ENCODE measurements at regions not wholly inside any gene's neighbourhood (a gene's known extent, or its start where the extent isn't known, plus 50 kb on each side); places are given as distances from the start of the nearest gene placed in this dataset.
A peak's percentile ranks its signal among the peaks of the same experiment; 100 is the strongest.
"Not testable (repeated sequence)": the region's sequence is repeated elsewhere in the genome, so short reads cannot be mapped to it uniquely, and the experiment has no call there.

DNA sequence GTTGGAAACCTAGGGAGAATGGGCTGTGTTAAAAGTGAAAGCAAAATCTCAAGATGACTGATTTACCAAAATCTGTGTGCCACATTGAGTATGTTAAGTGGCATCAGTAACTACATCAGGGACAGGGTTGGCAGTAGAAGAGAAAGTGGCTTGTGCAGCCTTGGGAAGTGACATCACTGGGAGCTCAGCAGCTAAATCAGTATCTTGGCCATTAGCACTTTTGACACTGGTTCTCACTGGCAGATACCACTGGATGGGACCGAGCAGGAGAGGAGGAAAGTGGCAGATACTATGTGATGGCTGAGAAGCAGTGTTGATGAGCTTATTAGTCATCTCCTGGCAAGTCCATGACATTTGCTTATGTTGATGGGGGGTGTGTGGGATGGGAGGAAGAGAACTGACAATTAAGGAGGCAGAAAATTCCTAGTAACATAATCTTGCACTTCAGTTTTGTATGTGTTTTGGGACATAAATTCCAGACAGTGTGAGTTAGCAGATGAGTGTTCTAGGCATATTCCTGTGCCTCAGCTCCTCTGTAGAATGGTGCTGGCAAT, 322.2 kb downstream of the SOX4 start:
- Mint-ChIP-seq H3K4me1 (ENCODE audit: low read depth) (peaks cover 19% of the 10 kb centered on the region), H3K27me3 (no peaks in the 10 kb centered on the region), H3K36me3 (peaks cover 2% of the 10 kb centered on the region), H3K27ac (no peak overlapping the region), H3K9me3 (ENCODE audit: low read depth) (no peaks in the 10 kb centered on the region), H3K4me3 (peak overlapping the region; percentile 12)

- H3K4me1 Mint-ChIP-seq (ENCODE audit: low read depth): peaks cover 19% of the 10 kb centered on the region
- H3K36me3 Mint-ChIP-seq: peaks cover 2% of the 10 kb centered on the region
- no peaks in the 10 kb centered on the region for H3K27me3 Mint-ChIP-seq
- no peaks in the 10 kb centered on the region for H3K9me3 Mint-ChIP-seq (ENCODE audit: low read depth)
- H3K27ac Mint-ChIP-seq: no peak overlapping the region
- H3K4me3 Mint-ChIP-seq: no peak overlapping the region
These were observed 324.5 kb downstream of the SOX4 start for GRCh38 chr6:21918041-21918440.

- Mint-ChIP-seq H3K27ac (no peak overlapping the region), H3K9me3 (ENCODE audit: low read depth) (no peaks in the 10 kb centered on the region), H3K4me3 (no peak overlapping the region), H3K27me3 (no peaks in the 10 kb centered on the region), H3K4me1 (ENCODE audit: low read depth) (peaks cover 15% of the 10 kb centered on the region), H3K36me3 (peaks cover 2% of the 10 kb centered on the region)
These were observed 325.1 kb downstream of the SOX4 start for GRCh38 chr6:21918666-21919065.

DNA sequence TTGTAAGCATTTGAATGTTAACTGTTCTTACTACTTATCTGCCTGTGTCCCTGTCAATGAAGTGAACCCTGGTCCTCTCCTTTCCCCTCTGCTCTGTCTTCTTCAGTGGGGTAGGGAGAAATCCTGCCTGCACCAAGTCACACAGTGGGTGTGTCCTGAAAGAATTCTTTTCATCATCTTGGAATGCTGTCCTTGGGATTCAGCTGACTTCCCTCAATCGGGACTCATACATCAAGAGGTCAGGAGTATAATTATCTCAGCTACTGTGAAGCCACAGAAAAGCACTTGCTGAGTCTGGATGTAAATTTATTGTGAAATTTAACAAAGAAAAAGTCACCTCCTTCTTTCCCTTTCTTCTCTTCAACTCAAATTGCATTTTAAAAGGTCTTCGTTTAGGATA, 328.5 kb downstream of the SOX4 start:
- Mint-ChIP-seq H3K27ac (no peak overlapping the region), H3K4me3 (no peak overlapping the region), H3K4me1 (ENCODE audit: low read depth) (peaks cover 3% of the 10 kb centered on the region), H3K9me3 (ENCODE audit: low read depth) (no peaks in the 10 kb centered on the region), H3K27me3 (no peaks in the 10 kb centered on the region), H3K36me3 (no peaks in the 10 kb centered on the region)

GRCh38 chr6:21924002-21924401, 330.5 kb downstream of the SOX4 start:
- no peak overlapping the region for H3K4me3 Mint-ChIP-seq
- H3K27ac Mint-ChIP-seq: no peak overlapping the region
- H3K9me3 Mint-ChIP-seq (ENCODE audit: low read depth): no peaks in the 10 kb centered on the region
- H3K36me3 Mint-ChIP-seq: no peaks in the 10 kb centered on the region
- H3K4me1 Mint-ChIP-seq (ENCODE audit: low read depth): peaks cover 3% of the 10 kb centered on the region
- no peaks in the 10 kb centered on the region for H3K27me3 Mint-ChIP-seq

DNA sequence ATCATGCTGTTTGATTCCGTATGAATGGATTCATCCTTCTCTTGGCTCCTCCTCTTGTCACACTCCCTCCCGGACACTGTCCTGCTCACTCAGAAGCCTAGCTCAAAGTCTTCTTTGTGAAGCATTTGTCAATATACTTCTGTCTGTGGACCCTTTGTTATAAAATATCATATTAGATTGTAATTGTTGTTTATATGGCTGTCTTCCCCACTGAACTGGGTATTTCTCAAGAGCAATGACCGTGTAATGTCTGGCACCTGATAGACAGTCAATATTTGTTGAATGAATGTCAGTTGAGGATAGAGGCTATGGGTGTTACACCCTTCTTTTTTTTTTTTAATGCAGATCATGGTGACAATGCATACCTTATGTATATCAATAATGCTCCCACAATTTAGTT, 335.3 kb downstream of the SOX4 start:
- Mint-ChIP-seq H3K27ac (no peak overlapping the region), H3K4me3 (no peak overlapping the region), H3K36me3 (no peaks in the 10 kb centered on the region), H3K27me3 (no peaks in the 10 kb centered on the region), H3K9me3 (ENCODE audit: low read depth) (no peaks in the 10 kb centered on the region), H3K4me1 (ENCODE audit: low read depth) (peaks cover 3% of the 10 kb centered on the region)

DNA sequence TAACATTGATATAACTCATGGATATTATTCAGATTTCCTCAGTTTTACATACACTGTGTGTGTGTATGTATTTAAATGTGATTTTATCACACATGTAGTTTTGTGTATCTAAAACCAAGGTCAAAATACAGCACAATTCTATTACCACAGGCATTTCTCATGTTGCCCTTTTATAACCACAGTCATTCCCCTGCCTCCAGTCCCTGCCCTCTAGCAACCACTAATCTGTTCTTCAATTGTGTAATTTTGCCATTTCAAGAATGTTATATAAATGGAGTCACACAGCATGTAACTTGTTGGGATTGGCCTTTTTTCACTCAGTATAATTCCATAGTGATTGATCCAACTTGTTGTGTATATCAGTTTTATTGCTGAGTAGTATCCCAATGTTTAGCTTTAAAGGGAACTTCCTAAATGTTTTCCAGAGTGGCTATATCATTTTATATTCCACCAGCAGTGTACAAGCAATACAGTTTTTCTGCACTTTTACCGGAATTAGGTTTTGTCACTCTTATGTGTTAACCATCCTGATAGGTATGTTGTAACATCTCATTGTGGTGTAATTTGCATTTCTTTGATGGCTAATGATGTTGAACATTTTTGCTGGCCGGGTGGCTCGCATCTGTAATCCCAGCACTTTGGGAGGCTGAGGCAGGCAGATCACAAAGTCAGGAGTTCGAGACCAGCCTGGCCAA, 338.2 kb downstream of the SOX4 start:
- Mint-ChIP-seq H3K27ac (no peak overlapping the region), H3K36me3 (no peaks in the 10 kb centered on the region), H3K4me1 (ENCODE audit: low read depth) (no peaks in the 10 kb centered on the region), H3K27me3 (no peaks in the 10 kb centered on the region), H3K9me3 (ENCODE audit: low read depth) (no peaks in the 10 kb centered on the region), H3K4me3 (no peak overlapping the region)

GRCh38 chr6:21933351-21933750, 339.8 kb downstream of the SOX4 start:
- no peaks in the 10 kb centered on the region for H3K36me3 Mint-ChIP-seq
- H3K9me3 Mint-ChIP-seq (ENCODE audit: low read depth): no peaks in the 10 kb centered on the region
- no peak overlapping the region for H3K27ac Mint-ChIP-seq
- no peaks in the 10 kb centered on the region for H3K27me3 Mint-ChIP-seq
- no peaks in the 10 kb centered on the region for H3K4me1 Mint-ChIP-seq (ENCODE audit: low read depth)
- no peak overlapping the region for H3K4me3 Mint-ChIP-seq

DNA sequence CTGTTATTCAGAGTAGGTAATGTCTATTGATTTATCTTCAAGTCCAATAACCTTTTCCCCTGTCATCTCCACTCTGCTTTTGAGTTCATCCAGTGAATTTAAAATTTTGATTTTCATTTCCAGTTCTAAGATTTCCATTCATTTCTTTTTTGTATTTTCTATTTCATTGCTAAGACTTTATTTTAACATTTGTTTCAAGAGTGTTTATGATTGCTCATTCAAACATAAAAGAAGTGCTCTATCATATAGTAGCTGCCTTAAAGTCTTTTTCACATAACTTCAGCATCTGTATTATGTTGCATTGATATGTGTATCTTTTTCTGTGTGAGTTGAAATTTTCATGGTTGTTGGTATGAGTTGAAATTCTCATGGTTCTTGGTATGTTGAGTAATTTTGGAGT, 341.6 kb downstream of the SOX4 start:
- Mint-ChIP-seq H3K27ac (no peak overlapping the region), H3K36me3 (no peaks in the 10 kb centered on the region), H3K4me1 (ENCODE audit: low read depth) (no peaks in the 10 kb centered on the region), H3K9me3 (ENCODE audit: low read depth) (no peaks in the 10 kb centered on the region), H3K4me3 (no peak overlapping the region), H3K27me3 (no peaks in the 10 kb centered on the region)

- Mint-ChIP-seq H3K4me1 (ENCODE audit: low read depth) (no peaks in the 10 kb centered on the region), H3K9me3 (ENCODE audit: low read depth) (no peaks in the 10 kb centered on the region), H3K4me3 (no peak overlapping the region), H3K27ac (no peak overlapping the region), H3K27me3 (no peaks in the 10 kb centered on the region), H3K36me3 (no peaks in the 10 kb centered on the region)
These were observed 342.0 kb downstream of the SOX4 start for GRCh38 chr6:21935561-21936028.

- Mint-ChIP-seq H3K36me3 (no peaks in the 10 kb centered on the region), H3K27ac (no peak overlapping the region), H3K27me3 (no peaks in the 10 kb centered on the region), H3K9me3 (ENCODE audit: low read depth) (no peaks in the 10 kb centered on the region), H3K4me1 (ENCODE audit: low read depth) (no peaks in the 10 kb centered on the region), H3K4me3 (no peak overlapping the region)
These were observed 343.9 kb downstream of the SOX4 start for GRCh38 chr6:21937466-21937865.

- not testable (repeated sequence) for H3K27ac Mint-ChIP-seq; H3K4me1 Mint-ChIP-seq (ENCODE audit: low read depth); H3K27me3 Mint-ChIP-seq; H3K36me3 Mint-ChIP-seq; H3K4me3 Mint-ChIP-seq; H3K9me3 Mint-ChIP-seq (ENCODE audit: low read depth)
These were observed 345.5 kb downstream of the SOX4 start for GRCh38 chr6:21939066-21939465.

- Mint-ChIP-seq H3K27ac (no peak overlapping the region), H3K9me3 (ENCODE audit: low read depth) (no peaks in the 10 kb centered on the region), H3K4me1 (ENCODE audit: low read depth) (no peaks in the 10 kb centered on the region), H3K27me3 (no peaks in the 10 kb centered on the region), H3K4me3 (no peak overlapping the region), H3K36me3 (no peaks in the 10 kb centered on the region)
These were observed 348.4 kb downstream of the SOX4 start for GRCh38 chr6:21941926-21942325.

- Mint-ChIP-seq H3K27ac (no peak overlapping the region), H3K9me3 (ENCODE audit: low read depth) (no peaks in the 10 kb centered on the region), H3K4me1 (ENCODE audit: low read depth) (no peaks in the 10 kb centered on the region), H3K4me3 (no peak overlapping the region), H3K36me3 (no peaks in the 10 kb centered on the region), H3K27me3 (no peaks in the 10 kb centered on the region)
These were observed 349.3 kb downstream of the SOX4 start for GRCh38 chr6:21942897-21943296.

DNA sequence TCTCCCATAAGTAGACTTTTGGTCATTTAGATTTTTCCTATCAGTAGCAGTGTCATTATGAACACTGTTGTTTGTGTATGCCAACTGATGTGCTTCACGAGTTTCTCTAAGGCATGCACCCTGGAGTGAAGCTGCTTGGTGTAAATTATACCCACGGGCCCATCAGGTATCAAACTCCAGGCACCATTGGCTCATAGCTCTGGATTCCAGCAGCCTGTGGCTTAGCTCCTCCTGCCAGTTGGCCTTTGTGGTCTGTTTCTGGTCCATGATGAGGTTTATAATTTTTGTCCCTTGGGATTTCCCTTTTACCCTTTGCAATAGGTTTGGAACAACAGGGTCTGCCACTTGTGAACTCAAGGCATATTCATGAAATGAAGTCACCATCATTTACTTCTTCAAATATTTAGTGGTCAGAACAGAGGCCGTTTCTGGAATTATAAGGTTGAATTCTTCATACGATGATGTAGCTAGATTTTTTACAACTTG, 350.5 kb downstream of the PRL start:
- Mint-ChIP-seq H3K27me3 (peaks cover 2% of the 10 kb centered on the region), H3K9me3 (ENCODE audit: low read depth) (no peaks in the 10 kb centered on the region), H3K36me3 (no peaks in the 10 kb centered on the region), H3K4me3 (no peak overlapping the region), H3K4me1 (ENCODE audit: low read depth) (peaks cover 4% of the 10 kb centered on the region), H3K27ac (no peak overlapping the region)

- not testable (repeated sequence) for H3K4me1 Mint-ChIP-seq (ENCODE audit: low read depth); H3K36me3 Mint-ChIP-seq; H3K27ac Mint-ChIP-seq
These were observed 349.6 kb downstream of the PRL start for GRCh38 chr6:21947227-21947626.

More at GRCh38 chr6:21947227-21947626, 349.6 kb downstream of the PRL start:
- H3K9me3 Mint-ChIP-seq (ENCODE audit: low read depth); H3K4me3 Mint-ChIP-seq; H3K27me3 Mint-ChIP-seq: not testable (repeated sequence)
